ENCODE measurements at regions not wholly inside any gene's neighbourhood (a gene's known extent, or its start where the extent isn't known, plus 50 kb on each side); places are given as distances from the start of the nearest gene placed in this dataset.

DNA sequence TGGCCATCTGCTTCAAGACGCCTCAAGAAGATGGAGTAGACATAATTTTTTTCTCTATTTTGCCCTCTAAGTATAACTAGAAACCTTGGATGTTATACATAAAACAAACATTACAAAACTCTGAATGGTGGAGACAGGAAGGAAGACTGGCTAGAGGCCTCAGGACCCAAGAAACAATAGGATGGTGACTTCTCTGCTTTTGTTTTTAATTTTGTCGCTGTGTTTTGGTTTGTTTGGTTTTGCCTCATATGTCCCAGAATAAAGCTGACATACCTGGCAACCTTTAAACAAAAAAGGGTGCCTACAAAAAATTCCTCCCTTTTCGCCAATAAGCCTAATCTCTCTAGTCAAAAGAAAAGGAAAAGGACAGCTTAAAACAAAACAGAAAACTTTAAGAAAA lies 109.1 kb downstream of the PPP4R3C start:
- Histone ChIP-seq H3K27me3 (no peaks in the 10 kb centered on the region), H3K4me1 (no peaks in the 10 kb centered on the region), H3K27ac (no peak overlapping the region), H3K9me3 (no peaks in the 10 kb centered on the region), H3K36me3 (no peaks in the 10 kb centered on the region), H3K4me3 (no peak overlapping the region)
- DNase-seq (no peak), ATAC-seq (no peak)
- intact Hi-C loops (cut with DNase I) = no loop called here
- TF ChIP-seq, protein P1, sequence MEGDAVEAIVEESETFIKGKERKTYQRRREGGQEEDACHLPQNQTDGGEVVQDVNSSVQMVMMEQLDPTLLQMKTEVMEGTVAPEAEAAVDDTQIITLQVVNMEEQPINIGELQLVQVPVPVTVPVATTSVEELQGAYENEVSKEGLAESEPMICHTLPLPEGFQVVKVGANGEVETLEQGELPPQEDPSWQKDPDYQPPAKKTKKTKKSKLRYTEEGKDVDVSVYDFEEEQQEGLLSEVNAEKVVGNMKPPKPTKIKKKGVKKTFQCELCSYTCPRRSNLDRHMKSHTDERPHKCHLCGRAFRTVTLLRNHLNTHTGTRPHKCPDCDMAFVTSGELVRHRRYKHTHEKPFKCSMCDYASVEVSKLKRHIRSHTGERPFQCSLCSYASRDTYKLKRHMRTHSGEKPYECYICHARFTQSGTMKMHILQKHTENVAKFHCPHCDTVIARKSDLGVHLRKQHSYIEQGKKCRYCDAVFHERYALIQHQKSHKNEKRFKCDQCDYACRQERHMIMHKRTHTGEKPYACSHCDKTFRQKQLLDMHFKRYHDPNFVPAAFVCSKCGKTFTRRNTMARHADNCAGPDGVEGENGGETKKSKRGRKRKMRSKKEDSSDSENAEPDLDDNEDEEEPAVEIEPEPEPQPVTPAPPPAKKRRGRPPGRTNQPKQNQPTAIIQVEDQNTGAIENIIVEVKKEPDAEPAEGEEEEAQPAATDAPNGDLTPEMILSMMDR (IDR thresholded peaks at IDR 0.05) = no peak

DNA sequence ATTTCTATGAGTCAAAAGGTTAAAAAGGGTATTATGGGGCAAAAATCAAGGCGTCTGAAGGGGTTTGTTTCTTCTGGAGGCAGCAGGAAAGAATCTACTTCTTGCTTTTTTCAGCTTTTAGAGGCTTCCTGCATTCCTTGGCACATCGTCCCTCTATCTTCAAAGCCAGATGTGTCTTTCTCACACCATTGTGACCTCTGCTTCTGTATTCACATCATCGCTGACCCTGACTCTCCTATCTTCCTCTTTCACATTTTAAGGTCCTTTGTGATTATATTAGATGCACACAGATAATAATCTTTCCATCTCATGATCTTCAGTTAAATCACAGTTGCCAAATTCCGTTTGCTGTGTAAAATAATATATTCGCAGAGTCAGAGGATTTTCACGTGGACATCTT lies 112.7 kb downstream of the PPP4R3C start:
- Histone ChIP-seq H3K4me3 (no peak overlapping the region), H3K9me3 (no peaks in the 10 kb centered on the region), H3K36me3 (no peaks in the 10 kb centered on the region), H3K27me3 (no peaks in the 10 kb centered on the region), H3K4me1 (no peaks in the 10 kb centered on the region), H3K27ac (no peak overlapping the region)
- DNase-seq (no peak), ATAC-seq (no peak)
- TF ChIP-seq, protein P1 (IDR thresholded peaks at IDR 0.05) = no peak
- intact Hi-C loops (cut with DNase I) = no loop called here

DNA sequence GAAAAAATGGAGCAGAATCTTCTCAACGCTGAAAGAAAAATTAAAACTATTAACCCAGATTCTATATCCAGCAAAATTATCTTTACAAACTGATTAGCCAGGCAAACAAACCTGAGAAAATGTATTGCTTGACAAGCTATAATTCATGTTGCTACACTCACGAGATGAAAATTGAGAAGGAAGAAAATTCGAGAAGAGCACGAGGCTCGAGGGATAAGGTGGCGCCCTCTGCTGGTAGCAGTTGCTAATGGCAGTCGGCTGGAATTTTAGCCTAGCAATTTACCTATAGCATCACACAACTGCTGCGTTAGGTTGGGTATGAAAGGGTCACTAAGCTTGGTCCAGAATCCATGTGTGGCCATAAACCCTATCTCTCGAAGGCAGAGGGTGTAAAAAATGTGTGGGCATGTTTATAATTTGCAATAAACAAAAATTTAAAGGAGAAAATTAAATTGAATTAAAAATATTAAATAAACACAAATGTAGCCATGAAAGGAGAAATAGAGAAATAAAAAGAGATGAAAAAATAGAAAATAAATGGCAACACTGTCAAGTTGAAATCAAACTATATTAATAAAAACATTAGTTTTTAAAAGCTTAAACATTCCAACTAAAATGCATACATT lies 126.6 kb downstream of the PPP4R3C start:
- no peaks in the 10 kb centered on the region for H3K36me3 ChIP-seq
- H3K27me3 ChIP-seq = no peaks in the 10 kb centered on the region
- no peak overlapping the region for H3K4me3 ChIP-seq
- intact Hi-C loops (cut with DNase I) = no loop called here
- H3K27ac ChIP-seq = no peak overlapping the region
- H3K9me3 ChIP-seq = no peaks in the 10 kb centered on the region
- ATAC-seq (peak; percentile 49), DNase-seq (peak in 1 of 4 donors; percentile 13)
- TF ChIP-seq, protein P1 (IDR thresholded peaks at IDR 0.05) = peak; percentile 52 to 67
- no peaks in the 10 kb centered on the region for H3K4me1 ChIP-seq

DNA sequence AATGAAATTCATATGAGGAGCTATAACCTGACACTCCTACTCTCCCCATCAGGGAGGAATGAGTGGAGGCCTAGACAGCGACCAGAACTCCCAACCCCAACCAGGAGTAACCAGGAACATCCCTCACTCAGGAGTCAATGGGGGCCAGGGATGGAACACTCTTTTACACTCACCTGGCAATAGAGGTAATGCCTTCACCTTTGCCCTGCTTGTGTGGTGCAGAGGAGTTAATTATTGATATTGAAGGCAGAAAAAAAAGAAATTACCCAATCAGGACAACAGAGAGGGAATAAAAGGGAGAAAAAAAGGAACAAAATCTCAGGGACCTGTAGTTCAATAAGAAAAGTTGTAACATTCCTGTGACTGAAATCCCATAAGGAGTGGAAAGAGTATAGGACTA lies 141.5 kb downstream of the PPP4R3C start:
- H3K4me3 ChIP-seq = no peak overlapping the region
- TF ChIP-seq, protein P1 (IDR thresholded peaks at IDR 0.05) = no peak
- intact Hi-C loops (cut with DNase I) = no loop called here
- ATAC-seq (no peak), DNase-seq (no peak)
- H3K27me3 ChIP-seq = no peaks in the 10 kb centered on the region
- H3K9me3 ChIP-seq = no peaks in the 10 kb centered on the region
- H3K36me3 ChIP-seq = no peaks in the 10 kb centered on the region
- H3K4me1 ChIP-seq = no peaks in the 10 kb centered on the region
- H3K27ac ChIP-seq = no peak overlapping the region

DNA sequence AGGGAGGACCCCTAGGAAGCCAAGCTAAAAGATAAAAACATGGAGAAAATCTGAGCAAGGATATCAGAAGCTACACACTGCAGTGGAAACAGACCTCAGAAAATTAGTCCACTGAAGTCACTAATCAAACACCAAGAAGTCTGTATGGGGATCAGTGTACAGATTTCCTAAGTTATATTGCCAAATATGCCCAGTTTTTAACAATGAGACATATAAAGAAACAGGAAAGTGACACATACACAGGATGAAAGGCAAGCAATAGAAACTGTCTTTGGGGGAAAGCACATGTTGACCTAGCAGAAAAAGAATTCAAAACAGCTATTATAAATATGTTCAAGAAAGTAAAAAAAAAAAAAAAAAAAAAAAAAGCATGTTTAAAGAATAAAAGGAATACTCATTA lies 153.7 kb downstream of the PPP4R3C start:
- Histone ChIP-seq H3K9me3 (no peaks in the 10 kb centered on the region), H3K4me3 (no peak overlapping the region), H3K27me3 (no peaks in the 10 kb centered on the region), H3K36me3 (no peaks in the 10 kb centered on the region), H3K4me1 (no peaks in the 10 kb centered on the region), H3K27ac (no peak overlapping the region)
- no peak for ATAC-seq
- intact Hi-C loops (cut with DNase I) = no loop called here
- no peak for DNase-seq
- TF ChIP-seq, protein P1 (IDR thresholded peaks at IDR 0.05) = no peak
